ENCODE measurements at regions not wholly inside any gene's neighbourhood (a gene's known extent, or its start where the extent isn't known, plus 50 kb on each side); places are given as distances from the start of the nearest gene placed in this dataset.

- TF ChIP-seq, protein P1, sequence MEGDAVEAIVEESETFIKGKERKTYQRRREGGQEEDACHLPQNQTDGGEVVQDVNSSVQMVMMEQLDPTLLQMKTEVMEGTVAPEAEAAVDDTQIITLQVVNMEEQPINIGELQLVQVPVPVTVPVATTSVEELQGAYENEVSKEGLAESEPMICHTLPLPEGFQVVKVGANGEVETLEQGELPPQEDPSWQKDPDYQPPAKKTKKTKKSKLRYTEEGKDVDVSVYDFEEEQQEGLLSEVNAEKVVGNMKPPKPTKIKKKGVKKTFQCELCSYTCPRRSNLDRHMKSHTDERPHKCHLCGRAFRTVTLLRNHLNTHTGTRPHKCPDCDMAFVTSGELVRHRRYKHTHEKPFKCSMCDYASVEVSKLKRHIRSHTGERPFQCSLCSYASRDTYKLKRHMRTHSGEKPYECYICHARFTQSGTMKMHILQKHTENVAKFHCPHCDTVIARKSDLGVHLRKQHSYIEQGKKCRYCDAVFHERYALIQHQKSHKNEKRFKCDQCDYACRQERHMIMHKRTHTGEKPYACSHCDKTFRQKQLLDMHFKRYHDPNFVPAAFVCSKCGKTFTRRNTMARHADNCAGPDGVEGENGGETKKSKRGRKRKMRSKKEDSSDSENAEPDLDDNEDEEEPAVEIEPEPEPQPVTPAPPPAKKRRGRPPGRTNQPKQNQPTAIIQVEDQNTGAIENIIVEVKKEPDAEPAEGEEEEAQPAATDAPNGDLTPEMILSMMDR (IDR thresholded peaks at IDR 0.05; ENCODE audit: insufficient read depth, low read depth, low read length): no peak
- no peak for TF ChIP-seq EZH2 (IDR thresholded peaks at IDR 0.05; ENCODE audit: insufficient read depth, low read length)
Observed at GRCh38 chr5:176133877-176134276, 104.3 kb upstream of the SIMC1 start.
